Lung (tissue), 11 donors: ENCODE measurements at regions not wholly inside any gene's neighbourhood (a gene's known extent, or its start where the extent isn't known, plus 50 kb on each side); places are given as distances from the start of the nearest gene placed in this dataset.
"Not testable (repeated sequence)": the region's sequence is repeated elsewhere in the genome, so short reads cannot be mapped to it uniquely, and the experiment has no call there.

Source experiments
- ATAC-seq: fragments of 200-7000 bp; cut with Tn5 transposase; one replicate; pipeline ENCODE4 v1.9.1; 2020; ENCODE audit warnings: moderate number of reproducible peaks; ENCODE audit not compliant: insufficient read depth, low FRiP score
- DNase-seq, 3 donors: peaks; one replicate each; pipeline ENCODE4 v3.0.0-alpha.2; 2013 to 2017
- H3K27ac ChIP-seq, 2 donors: one replicate each; pipeline ENCODE4 v1.5.1; 2013; ENCODE audit warnings: mild to moderate bottlenecking in 2 of 2, moderate library complexity in 2 of 2, control low read depth in 1 of 2, inconsistent platforms in 1 of 2, low read depth in 1 of 2, low read length in 1 of 2
- H3K27me3 ChIP-seq, 3 donors: one replicate each; pipeline ENCODE4 v1.5.1; 2013; ENCODE audit warnings: low read length in 2 of 3; ENCODE audit not compliant: control insufficient read depth in 3 of 3, insufficient read depth in 3 of 3
- H3K36me3 ChIP-seq, 4 donors: one replicate each; pipeline ENCODE4 v1.5.1; 2013; ENCODE audit warnings: low read length in 4 of 4, mild to moderate bottlenecking in 1 of 4, moderate library complexity in 1 of 4; ENCODE audit not compliant: control insufficient read depth in 4 of 4, insufficient read depth in 4 of 4
- H3K4me1 ChIP-seq, 5 donors: one replicate each; pipeline ENCODE4 v1.5.1; 2013; ENCODE audit warnings: low read length in 5 of 5, mild to moderate bottlenecking in 2 of 5, moderate library complexity in 1 of 5; ENCODE audit not compliant: control insufficient read depth in 5 of 5, insufficient read depth in 5 of 5
- H3K4me3 ChIP-seq: one replicate; pipeline ENCODE4 v1.5.1; 2013; ENCODE audit warnings: mild to moderate bottlenecking, control low read depth, moderate library complexity
- H3K9ac ChIP-seq, 2 donors: one replicate each; pipeline ENCODE4 v1.5.1; 2013; ENCODE audit warnings: low read length in 2 of 2, control low read depth in 1 of 2; ENCODE audit not compliant: insufficient read depth in 1 of 2
- H3K9me3 ChIP-seq, 4 donors: one replicate each; pipeline ENCODE4 v1.5.1; 2013; ENCODE audit warnings: low read length in 3 of 4, mild to moderate bottlenecking in 1 of 4, moderate library complexity in 1 of 4; ENCODE audit not compliant: control insufficient read depth in 4 of 4, insufficient read depth in 3 of 4
- CTCF ChIP-seq: IDR thresholded peaks from 2 replicates; pipeline ENCODE4 v1.5.1; 2012; ENCODE audit warnings: mild to moderate bottlenecking; ENCODE audit errors: control extremely low read depth, extremely low read depth
- WGBS, 2 donors: extraction: QIAGEN DNeasy Blood & Tissue Kit; methylation state at CpG; one replicate each; pipeline ENCODE4 v1.1.7; 2013; 5-methylcytosine and 5-hydroxymethylcytosine counted together
- donor health status: control.
- donor health status: control.
- donor health status: Bipolar disorder and iron deficiency.
- donor health status: healthy.
- donor health status: DM: yes; HTN: yes; CAD: no.

- ATAC-seq = no peak
- Histone ChIP-seq H3K27me3 (no peaks in the 10 kb centered on the region), H3K9ac (no peak overlapping the region), H3K4me1 (no peaks in the 10 kb centered on the region), H3K27ac (no peak overlapping the region), H3K9me3 (peaks cover 0 to 3% (median 0%) of the 10 kb centered on the region in 4 donors), H3K36me3 (no peaks in the 10 kb centered on the region), H3K4me3 (no peak overlapping the region)
- 88 to 89% methylated on average over 5 of the region's 5 CpGs for WGBS, 2 donors
- no peak for TF ChIP-seq CTCF
- no peak for DNase-seq
Measured at GRCh38 chr15:44883199-44883877, 73.1 kb upstream of the TERB2 start.

- not testable (repeated sequence) for H3K36me3 ChIP-seq, H3K9me3 ChIP-seq, H3K9ac ChIP-seq, DNase-seq, H3K27ac ChIP-seq, H3K4me3 ChIP-seq, H3K27me3 ChIP-seq, H3K4me1 ChIP-seq, ATAC-seq
- 81 to 93% methylated on average over 2 of the region's 4 CpGs for WGBS, 2 donors
Measured at GRCh38 chr15:44898890-44899651, 57.4 kb upstream of the TERB2 start.

- not testable (repeated sequence) for DNase-seq, H3K27me3 ChIP-seq, H3K4me1 ChIP-seq, H3K36me3 ChIP-seq, H3K9ac ChIP-seq, H3K4me3 ChIP-seq, H3K27ac ChIP-seq, ATAC-seq, H3K9me3 ChIP-seq
- WGBS, 2 donors = 75 to 91% methylated on average over 2 of the region's 2 CpGs
Measured at GRCh38 chr15:44899775-44900174, 56.7 kb upstream of the TERB2 start.

GRCh38 chr15:44900796-44901195, 55.7 kb upstream of the TERB2 start:
- H3K27me3 ChIP-seq, DNase-seq, H3K27ac ChIP-seq, H3K9me3 ChIP-seq, H3K4me1 ChIP-seq, H3K9ac ChIP-seq, ATAC-seq, H3K36me3 ChIP-seq, H3K4me3 ChIP-seq: not testable (repeated sequence)
- WGBS, 2 donors = 72 to 80% methylated on average over 2 of the region's 2 CpGs

- ATAC-seq, H3K9ac ChIP-seq, H3K4me3 ChIP-seq, H3K27ac ChIP-seq, H3K27me3 ChIP-seq, H3K36me3 ChIP-seq, H3K4me1 ChIP-seq, H3K9me3 ChIP-seq, DNase-seq: not testable (repeated sequence)
- 71 to 87% methylated on average over 1 of the region's 1 CpG for WGBS, 2 donors
Measured at GRCh38 chr15:44903281-44903680, 53.2 kb upstream of the TERB2 start.

- H3K9me3 ChIP-seq, ATAC-seq: not testable (repeated sequence)
- 45 to 59% methylated on average over 6 of the region's 6 CpGs for WGBS, 2 donors
Measured at GRCh38 chr15:44904651-44905340, 51.7 kb upstream of the TERB2 start.

More at GRCh38 chr15:44904651-44905340, 51.7 kb upstream of the TERB2 start:
- not testable (repeated sequence) for H3K9ac ChIP-seq, H3K36me3 ChIP-seq, H3K27ac ChIP-seq, DNase-seq, H3K4me3 ChIP-seq, H3K4me1 ChIP-seq, H3K27me3 ChIP-seq
